ENCODE measurements at regions not wholly inside any gene's neighbourhood (a gene's known extent, or its start where the extent isn't known, plus 50 kb on each side); places are given as distances from the start of the nearest gene placed in this dataset.

DNA sequence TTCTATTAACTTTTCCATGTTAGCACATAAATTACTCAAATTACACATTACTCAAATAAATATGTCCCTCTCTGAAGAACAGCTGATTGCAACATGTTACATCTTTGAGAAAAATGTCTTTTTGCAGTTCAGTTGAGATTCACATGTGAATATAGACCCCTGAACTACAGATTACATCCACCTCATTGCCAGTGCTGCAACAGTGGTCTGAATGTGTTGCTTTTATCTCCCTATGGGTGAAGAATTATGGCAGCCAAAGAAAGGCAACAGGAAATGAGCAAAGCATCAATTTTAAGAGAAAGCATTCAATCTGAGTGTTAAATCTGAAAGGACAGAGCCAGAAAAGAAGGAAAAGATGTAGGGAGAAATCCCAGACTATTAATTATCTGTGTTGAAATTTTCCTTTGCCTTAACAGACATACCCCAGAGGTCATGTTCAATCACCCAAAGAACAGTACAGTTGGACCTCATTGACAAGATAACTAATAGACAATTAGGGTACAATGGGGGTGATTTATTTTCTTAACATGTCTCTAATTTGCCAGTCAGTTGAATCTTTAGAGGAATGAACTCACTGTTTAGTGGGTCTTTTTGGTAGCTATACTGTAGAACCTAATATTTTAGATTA is 620.2 kb downstream of the CPS1 start:
- Histone ChIP-seq H3K36me3 (ENCODE audit: control insufficient read depth in 2 of 2, extremely low read depth in 1 of 2, insufficient read depth in 2 of 2, low read length in 2 of 2) (no peaks in the 10 kb centered on the region), H4K20me1 (ENCODE audit: control insufficient read depth, extremely low read depth, insufficient read depth, low read length) (no peaks in the 10 kb centered on the region), H3K4me2 (ENCODE audit: control insufficient read depth, extremely low read depth, insufficient read depth, low read depth, low read length) (no peak overlapping the region), H3K9me1 (ENCODE audit: control insufficient read depth, extremely low read depth, insufficient read depth, low read length) (no peaks in the 10 kb centered on the region), H3K4me3 (ENCODE audit: control insufficient read depth in 2 of 3, extremely low read depth in 1 of 3, insufficient read depth in 2 of 3, low read depth in 1 of 3, low read length in 3 of 3) (no peak overlapping the region), H3K27me3 (ENCODE audit: control insufficient read depth, extremely low read depth, insufficient read depth, low read length) (no peaks in the 10 kb centered on the region), H3K4me1 (ENCODE audit: control insufficient read depth, extremely low read depth, insufficient read depth, low read length) (no peaks in the 10 kb centered on the region), H3K9ac (ENCODE audit: control insufficient read depth, extremely low read depth, insufficient read depth, low read length) (no peak overlapping the region), H2AFZ (ENCODE audit: control insufficient read depth, low read length) (no peak overlapping the region), H3K27ac (ENCODE audit: control insufficient read depth, insufficient read depth, low read length) (no peak overlapping the region), H3K79me2 (ENCODE audit: control insufficient read depth, insufficient read depth, low read length) (no peaks in the 10 kb centered on the region), H3K9me3 (ENCODE audit: control insufficient read depth, low read depth, low read length) (no peaks in the 10 kb centered on the region)
- dilution Hi-C loops (cut with MboI; ENCODE audit: extremely low pct_ligation_motif_present, low sequenced_read_pairs), result no loop called here
- no peak for TF ChIP-seq EZH2 (IDR thresholded peaks at IDR 0.05; ENCODE audit: low read length)
- TF ChIP-seq, protein P1, sequence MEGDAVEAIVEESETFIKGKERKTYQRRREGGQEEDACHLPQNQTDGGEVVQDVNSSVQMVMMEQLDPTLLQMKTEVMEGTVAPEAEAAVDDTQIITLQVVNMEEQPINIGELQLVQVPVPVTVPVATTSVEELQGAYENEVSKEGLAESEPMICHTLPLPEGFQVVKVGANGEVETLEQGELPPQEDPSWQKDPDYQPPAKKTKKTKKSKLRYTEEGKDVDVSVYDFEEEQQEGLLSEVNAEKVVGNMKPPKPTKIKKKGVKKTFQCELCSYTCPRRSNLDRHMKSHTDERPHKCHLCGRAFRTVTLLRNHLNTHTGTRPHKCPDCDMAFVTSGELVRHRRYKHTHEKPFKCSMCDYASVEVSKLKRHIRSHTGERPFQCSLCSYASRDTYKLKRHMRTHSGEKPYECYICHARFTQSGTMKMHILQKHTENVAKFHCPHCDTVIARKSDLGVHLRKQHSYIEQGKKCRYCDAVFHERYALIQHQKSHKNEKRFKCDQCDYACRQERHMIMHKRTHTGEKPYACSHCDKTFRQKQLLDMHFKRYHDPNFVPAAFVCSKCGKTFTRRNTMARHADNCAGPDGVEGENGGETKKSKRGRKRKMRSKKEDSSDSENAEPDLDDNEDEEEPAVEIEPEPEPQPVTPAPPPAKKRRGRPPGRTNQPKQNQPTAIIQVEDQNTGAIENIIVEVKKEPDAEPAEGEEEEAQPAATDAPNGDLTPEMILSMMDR (optimal IDR thresholded peaks at IDR 0.05 in 1 of 3, IDR thresholded peaks at IDR 0.05 in 1 of 3, conservative IDR thresholded peaks at IDR 0.05 in 1 of 3; ENCODE audit: extremely low read depth in 1 of 3, insufficient read depth in 2 of 3, low read length in 3 of 3), result no peak
- DNase-seq (ENCODE audit: low read depth, low spot score) (no peak), FAIRE-seq (no peak)

- H3K79me2 ChIP-seq (ENCODE audit: control insufficient read depth, insufficient read depth, low read length), result no peaks in the 10 kb centered on the region
- H2AFZ ChIP-seq (ENCODE audit: control insufficient read depth, low read length), result no peak overlapping the region
- FAIRE-seq (no peak), DNase-seq (ENCODE audit: low read depth, low spot score) (no peak)
- H3K9me3 ChIP-seq (ENCODE audit: control insufficient read depth, low read depth, low read length), result no peaks in the 10 kb centered on the region
- no peak overlapping the region for H3K9ac ChIP-seq (ENCODE audit: control insufficient read depth, extremely low read depth, insufficient read depth, low read length)
- dilution Hi-C loops (cut with MboI; ENCODE audit: extremely low pct_ligation_motif_present, low sequenced_read_pairs), result no loop called here
- no peaks in the 10 kb centered on the region for H3K36me3 ChIP-seq (ENCODE audit: control insufficient read depth in 2 of 2, extremely low read depth in 1 of 2, insufficient read depth in 2 of 2, low read length in 2 of 2)
- no peaks in the 10 kb centered on the region for H3K4me1 ChIP-seq (ENCODE audit: control insufficient read depth, extremely low read depth, insufficient read depth, low read length)
- no peak for TF ChIP-seq EZH2 (IDR thresholded peaks at IDR 0.05; ENCODE audit: low read length)
- TF ChIP-seq, protein P1 (optimal IDR thresholded peaks at IDR 0.05 in 1 of 3, IDR thresholded peaks at IDR 0.05 in 1 of 3, conservative IDR thresholded peaks at IDR 0.05 in 1 of 3; ENCODE audit: extremely low read depth in 1 of 3, insufficient read depth in 2 of 3, low read length in 3 of 3), result no peak
- H3K4me2 ChIP-seq (ENCODE audit: control insufficient read depth, extremely low read depth, insufficient read depth, low read depth, low read length), result no peak overlapping the region
- no peaks in the 10 kb centered on the region for H4K20me1 ChIP-seq (ENCODE audit: control insufficient read depth, extremely low read depth, insufficient read depth, low read length)
- H3K27ac ChIP-seq (ENCODE audit: control insufficient read depth, insufficient read depth, low read length), result no peak overlapping the region
- no peaks in the 10 kb centered on the region for H3K9me1 ChIP-seq (ENCODE audit: control insufficient read depth, extremely low read depth, insufficient read depth, low read length)
- H3K4me3 ChIP-seq (ENCODE audit: control insufficient read depth in 2 of 3, extremely low read depth in 1 of 3, insufficient read depth in 2 of 3, low read depth in 1 of 3, low read length in 3 of 3), result no peak overlapping the region
- H3K27me3 ChIP-seq (ENCODE audit: control insufficient read depth, extremely low read depth, insufficient read depth, low read length), result no peaks in the 10 kb centered on the region
These were observed 625.2 kb downstream of the CPS1 start for GRCh38 chr2:211181626-211182025.

Data from keratinocyte (primary cell).